ENCODE measurements at regions not wholly inside any gene's neighbourhood (a gene's known extent, or its start where the extent isn't known, plus 50 kb on each side); places are given as distances from the start of the nearest gene placed in this dataset.

DNA sequence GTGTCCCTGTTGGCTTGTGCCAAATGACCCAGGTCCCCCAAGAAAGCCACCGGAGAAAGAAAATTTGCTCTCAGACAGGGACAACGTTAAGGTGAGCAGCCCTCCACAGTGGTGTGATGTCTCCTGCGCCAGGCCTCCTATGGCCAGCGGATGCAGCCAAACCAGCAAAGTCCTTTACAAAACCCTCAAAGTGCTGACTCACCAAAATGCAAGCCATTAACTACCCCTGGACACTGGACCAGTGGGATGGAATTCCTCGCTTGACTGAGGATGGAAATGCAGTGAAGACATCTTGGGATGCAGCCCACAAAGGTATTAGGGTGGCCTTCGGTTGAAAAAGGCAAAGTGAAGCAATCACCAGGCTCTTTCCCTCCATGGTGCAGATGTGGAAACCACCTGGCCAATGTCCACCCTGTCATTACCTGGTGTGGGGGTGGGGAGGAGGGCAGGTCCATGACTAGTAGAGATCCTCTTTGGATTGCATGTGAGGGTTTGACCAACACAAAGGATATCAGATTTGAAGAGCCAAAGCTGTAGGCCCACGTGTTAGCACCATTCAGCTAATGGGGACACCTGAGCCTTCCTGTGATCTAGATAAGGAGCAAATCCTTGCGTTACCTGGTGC, 127.4 kb upstream of the SLC6A11 start:
- CTCF ChIA-PET, result no interaction called here
- RAD21 ChIA-PET (ENCODE audit: low non-redundant PET in 1 of 2, low total read pairs in 2 of 2, uncharacterized antibody in 2 of 2, unreplicated experiment in 2 of 2), result no interaction called here
- Histone ChIP-seq H3K9me3 (ENCODE audit: control insufficient read depth in 1 of 2, insufficient read depth in 1 of 2, low read depth in 1 of 2, low read length in 2 of 2) (no peaks in the 10 kb centered on the region), H3K4me2 (ENCODE audit: low read length) (no peak overlapping the region), H3K9me2 (ENCODE audit: insufficient read depth) (no peaks in the 10 kb centered on the region), H3K9ac (ENCODE audit: low read length) (no peak overlapping the region), H3K27ac (ENCODE audit: low read depth, low read length) (no peak overlapping the region), H4K20me1 (ENCODE audit: insufficient read depth) (no peaks in the 10 kb centered on the region), H3K36me3 (ENCODE audit: control insufficient read depth in 1 of 2, insufficient read depth in 2 of 2, low read length in 2 of 2) (no peaks in the 10 kb centered on the region), H2AFZ (ENCODE audit: low read depth, low read length, poor library complexity, severe bottlenecking) (no peak overlapping the region), H3K27me3 (ENCODE audit: insufficient read depth, low read length) (peaks cover 20% of the 10 kb centered on the region; the same call in 1 of the 2 replicates), H3K79me2 (ENCODE audit: insufficient read depth, low read length) (no peaks in the 10 kb centered on the region), H3K4me3 (replicated peaks in 1 of 2; ENCODE audit: low read depth in 1 of 2, low read length in 2 of 2) (no peak overlapping the region), H3K4me1 (ENCODE audit: control insufficient read depth in 1 of 2, insufficient read depth in 2 of 2, low read length in 2 of 2) (no peaks in the 10 kb centered on the region)
- no TSS peak for BruUV-seq (replicated peaks)
- intact Hi-C loops (cut with micrococcal nuclease), result no loop called here
- no peak for TF ChIP-seq CTCF (IDR thresholded peaks at IDR 0.05 in 2 of 3, conservative IDR thresholded peaks at IDR 0.05 in 1 of 3; ENCODE audit: borderline replicate concordance in 1 of 3, insufficient read depth in 1 of 3, low read depth in 2 of 3, low read length in 2 of 3)
- TF ChIP-seq TCF7L2 (IDR thresholded peaks at IDR 0.05; ENCODE audit: borderline replicate concordance, extremely low read depth, insufficient read depth, insufficient read length), result no peak
- TF ChIP-seq SP1 (IDR thresholded peaks at IDR 0.05; ENCODE audit: low read depth), result no peak
- ATAC-seq, result no peak
- POLR2A ChIA-PET, result no interaction called here
- no peak for DNase-seq (ENCODE audit: low read depth, low spot score)

DNA sequence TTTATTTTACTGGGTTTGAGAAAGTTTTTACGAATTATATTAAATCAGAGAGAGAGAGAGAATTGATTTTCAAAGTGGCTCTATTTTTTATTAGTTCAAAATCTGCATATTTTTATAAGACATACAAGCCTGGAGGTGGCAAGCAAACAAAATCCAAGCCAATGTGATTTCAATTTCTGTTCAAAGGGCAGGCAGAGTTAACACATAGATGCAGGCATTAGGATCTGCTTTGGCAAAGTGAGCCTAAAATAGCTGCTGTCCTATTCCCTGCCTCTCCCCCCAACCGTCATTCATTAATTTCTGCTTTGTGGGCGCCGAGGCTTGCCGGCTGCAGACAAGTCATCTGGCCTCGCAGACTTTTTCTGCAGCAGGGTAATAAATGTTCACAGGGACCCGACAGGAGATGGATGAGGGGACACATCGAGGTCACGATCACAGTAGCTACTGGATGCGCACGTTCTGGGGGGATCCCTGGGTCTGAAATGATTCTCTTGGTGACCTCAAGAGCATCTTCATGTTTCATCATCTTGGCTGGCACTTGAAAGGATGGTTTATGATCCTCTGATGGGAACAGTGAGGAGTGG, 123.9 kb upstream of the SLC6A11 start:
- no peaks in the 10 kb centered on the region for H3K9me2 ChIP-seq (ENCODE audit: insufficient read depth)
- H3K27me3 ChIP-seq (ENCODE audit: insufficient read depth, low read length), result peaks cover 35% of the 10 kb centered on the region; the same call in 1 of the 2 replicates
- H3K9me3 ChIP-seq (ENCODE audit: control insufficient read depth in 1 of 2, insufficient read depth in 1 of 2, low read depth in 1 of 2, low read length in 2 of 2), result no peaks in the 10 kb centered on the region
- H3K4me2 ChIP-seq (ENCODE audit: low read length), result no peak overlapping the region
- DNase-seq (ENCODE audit: low read depth, low spot score) (no peak), ATAC-seq (no peak)
- RAD21 ChIA-PET (ENCODE audit: low non-redundant PET in 1 of 2, low total read pairs in 2 of 2, uncharacterized antibody in 2 of 2, unreplicated experiment in 2 of 2), result no interaction called here
- no peaks in the 10 kb centered on the region for H3K79me2 ChIP-seq (ENCODE audit: insufficient read depth, low read length)
- no peak overlapping the region for H2AFZ ChIP-seq (ENCODE audit: low read depth, low read length, poor library complexity, severe bottlenecking)
- no peaks in the 10 kb centered on the region for H4K20me1 ChIP-seq (ENCODE audit: insufficient read depth)
- intact Hi-C loops (cut with micrococcal nuclease), result no loop called here
- CTCF ChIA-PET, result no interaction called here
- no peaks in the 10 kb centered on the region for H3K36me3 ChIP-seq (ENCODE audit: control insufficient read depth in 1 of 2, insufficient read depth in 2 of 2, low read length in 2 of 2)
- no peak overlapping the region for H3K27ac ChIP-seq (ENCODE audit: low read depth, low read length)
- no peak overlapping the region for H3K9ac ChIP-seq (ENCODE audit: low read length)
- H3K4me1 ChIP-seq (ENCODE audit: control insufficient read depth in 1 of 2, insufficient read depth in 2 of 2, low read length in 2 of 2), result no peaks in the 10 kb centered on the region
- POLR2A ChIA-PET, result no interaction called here
- BruUV-seq (replicated peaks), result no TSS peak
- TF ChIP-seq EZH2phosphoT487 (IDR thresholded peaks at IDR 0.05; ENCODE audit: borderline replicate concordance) (no peak), ZFX (IDR thresholded peaks at IDR 0.05) (no peak), POLR2A (IDR thresholded peaks at IDR 0.05; ENCODE audit: borderline replicate concordance, extremely low read depth, insufficient read depth, insufficient read length) (no peak)
- H3K4me3 ChIP-seq (replicated peaks in 1 of 2; ENCODE audit: low read depth in 1 of 2, low read length in 2 of 2), result no peak overlapping the region

All from HCT116 (cell line).